Urinary bladder (tissue), 3 donors: ENCODE measurements at regions not wholly inside any gene's neighbourhood (a gene's known extent, or its start where the extent isn't known, plus 50 kb on each side); places are given as distances from the start of the nearest gene placed in this dataset.

Experiments used
- DNase-seq: peaks from one replicate; pipeline ENCODE4 v3.0.0-alpha.2; 2015; ENCODE audit errors: extremely low spot score
- H3K27ac ChIP-seq: one replicate; pipeline ENCODE4 v1.5.1; 2013; ENCODE audit warnings: low read depth, mild to moderate bottlenecking, moderate library complexity
- H3K36me3 ChIP-seq: one replicate; pipeline ENCODE4 v1.6.1; 2013; ENCODE audit warnings: mild to moderate bottlenecking, moderate library complexity; ENCODE audit not compliant: insufficient read depth
- H3K4me1 ChIP-seq: one replicate; pipeline ENCODE4 v1.6.1; 2013; ENCODE audit warnings: mild to moderate bottlenecking, moderate library complexity; ENCODE audit not compliant: insufficient read depth
- H3K4me3 ChIP-seq: one replicate; pipeline ENCODE4 v1.5.1; 2013; ENCODE audit warnings: low read depth, low read length
- WGBS: extraction: QIAGEN DNeasy Blood & Tissue Kit; methylation state at CpG from one replicate; pipeline ENCODE4 v1.1.7; 2013; 5-methylcytosine and 5-hydroxymethylcytosine counted together
- donor health status: healthy with polysubstance abuse.
- donor health status: healthy.

- no peaks in the 10 kb centered on the region for H3K4me1 ChIP-seq
- H3K36me3 ChIP-seq, result no peaks in the 10 kb centered on the region
- H3K4me3 ChIP-seq, result no peak overlapping the region
- H3K27ac ChIP-seq, result no peak overlapping the region
- no peak for DNase-seq
- 79% methylated on average over 2 of the region's 2 CpGs for WGBS
Measured at GRCh38 chr4:16337936-16338335, 111.7 kb upstream of the TAPT1 start.

- no peak overlapping the region for H3K4me3 ChIP-seq
- DNase-seq, result no peak
- no peaks in the 10 kb centered on the region for H3K36me3 ChIP-seq
- 64% methylated on average over 2 of the region's 2 CpGs for WGBS
- no peak overlapping the region for H3K27ac ChIP-seq
- no peaks in the 10 kb centered on the region for H3K4me1 ChIP-seq
Measured at GRCh38 chr4:16334601-16335000, 108.3 kb upstream of the TAPT1 start.

GRCh38 chr4:16329797-16330134 lies 103.5 kb upstream of the TAPT1 start:
- H3K4me1 ChIP-seq, result no peaks in the 10 kb centered on the region
- no peak for DNase-seq
- WGBS, result 95% methylated on average over 1 of the region's 1 CpG
- H3K4me3 ChIP-seq, result no peak overlapping the region
- no peak overlapping the region for H3K27ac ChIP-seq
- no peaks in the 10 kb centered on the region for H3K36me3 ChIP-seq

GRCh38 chr4:16329125-16329796 lies 103.0 kb upstream of the TAPT1 start:
- no peak for DNase-seq
- H3K36me3 ChIP-seq, result no peaks in the 10 kb centered on the region
- no peak overlapping the region for H3K27ac ChIP-seq
- 81% methylated on average over 2 of the region's 2 CpGs for WGBS
- no peak overlapping the region for H3K4me3 ChIP-seq
- H3K4me1 ChIP-seq, result no peaks in the 10 kb centered on the region

- H3K4me3 ChIP-seq, result no peak overlapping the region
- no peak overlapping the region for H3K27ac ChIP-seq
- no peak for DNase-seq
- no peaks in the 10 kb centered on the region for H3K36me3 ChIP-seq
- 77% methylated on average over 1 of the region's 1 CpG for WGBS
- H3K4me1 ChIP-seq, result no peaks in the 10 kb centered on the region
Measured at GRCh38 chr4:16322183-16322582, 95.9 kb upstream of the TAPT1 start.

GRCh38 chr4:16315456-16315855 lies 89.2 kb upstream of the TAPT1 start:
- no peak overlapping the region for H3K27ac ChIP-seq
- DNase-seq, result no peak
- H3K36me3 ChIP-seq, result no peaks in the 10 kb centered on the region
- WGBS, result 93% methylated on average over 8 of the region's 8 CpGs
- H3K4me1 ChIP-seq, result no peaks in the 10 kb centered on the region
- no peak overlapping the region for H3K4me3 ChIP-seq

- Histone ChIP-seq H3K36me3 (no peaks in the 10 kb centered on the region), H3K4me3 (no peak overlapping the region), H3K4me1 (no peaks in the 10 kb centered on the region), H3K27ac (no peak overlapping the region)
- 83% methylated on average over 3 of the region's 3 CpGs for WGBS
- no peak for DNase-seq
Measured at GRCh38 chr4:16310606-16311005, 84.3 kb upstream of the TAPT1 start.

- no peak overlapping the region for H3K27ac ChIP-seq
- no peak overlapping the region for H3K4me3 ChIP-seq
- H3K36me3 ChIP-seq, result no peaks in the 10 kb centered on the region
- DNase-seq, result no peak
- H3K4me1 ChIP-seq, result no peaks in the 10 kb centered on the region
- 83% methylated on average over 3 of the region's 3 CpGs for WGBS
Measured at GRCh38 chr4:16302648-16303047, 76.4 kb upstream of the TAPT1 start.

GRCh38 chr4:16297003-16297402 lies 70.7 kb upstream of the TAPT1 start:
- DNase-seq, result no peak
- Histone ChIP-seq H3K27ac (no peak overlapping the region), H3K4me3 (no peak overlapping the region), H3K36me3 (no peaks in the 10 kb centered on the region), H3K4me1 (no peaks in the 10 kb centered on the region)
- WGBS, result 87% methylated on average over 1 of the region's 1 CpG

- 82% methylated on average over 1 of the region's 1 CpG for WGBS
- H3K4me1 ChIP-seq, result no peaks in the 10 kb centered on the region
- H3K36me3 ChIP-seq, result no peaks in the 10 kb centered on the region
- no peak overlapping the region for H3K27ac ChIP-seq
- H3K4me3 ChIP-seq, result no peak overlapping the region
- DNase-seq, result no peak
Measured at GRCh38 chr4:16294455-16294854, 68.2 kb upstream of the TAPT1 start.

- WGBS, result 95% methylated on average over 2 of the region's 2 CpGs
- H3K27ac ChIP-seq, result no peak overlapping the region
- no peak overlapping the region for H3K4me3 ChIP-seq
- no peaks in the 10 kb centered on the region for H3K36me3 ChIP-seq
- H3K4me1 ChIP-seq, result no peaks in the 10 kb centered on the region
- no peak for DNase-seq
Measured at GRCh38 chr4:16293210-16293838, 67.1 kb upstream of the TAPT1 start.

- no peak overlapping the region for H3K27ac ChIP-seq
- 88% methylated on average over 7 of the region's 7 CpGs for WGBS
- H3K4me1 ChIP-seq, result no peaks in the 10 kb centered on the region
- H3K4me3 ChIP-seq, result no peak overlapping the region
- no peak for DNase-seq
- H3K36me3 ChIP-seq, result no peaks in the 10 kb centered on the region
Measured at GRCh38 chr4:16292585-16292984, 66.3 kb upstream of the TAPT1 start.

- H3K36me3 ChIP-seq, result no peaks in the 10 kb centered on the region
- H3K27ac ChIP-seq, result no peak overlapping the region
- no peak for DNase-seq
- H3K4me3 ChIP-seq, result no peak overlapping the region
- no peaks in the 10 kb centered on the region for H3K4me1 ChIP-seq
- 65% methylated on average over 8 of the region's 8 CpGs for WGBS
Measured at GRCh38 chr4:16290681-16291420, 64.6 kb upstream of the TAPT1 start.

- Histone ChIP-seq H3K27ac (no peak overlapping the region), H3K36me3 (no peaks in the 10 kb centered on the region), H3K4me1 (no peaks in the 10 kb centered on the region), H3K4me3 (no peak overlapping the region)
- WGBS, result 3% methylated on average over 4 of the region's 4 CpGs
- DNase-seq, result peak; percentile 35
Measured at GRCh38 chr4:16289897-16290554, 63.8 kb upstream of the TAPT1 start.
